ENCODE measurements at regions not wholly inside any gene's neighbourhood (a gene's known extent, or its start where the extent isn't known, plus 50 kb on each side); places are given as distances from the start of the nearest gene placed in this dataset.

DNA sequence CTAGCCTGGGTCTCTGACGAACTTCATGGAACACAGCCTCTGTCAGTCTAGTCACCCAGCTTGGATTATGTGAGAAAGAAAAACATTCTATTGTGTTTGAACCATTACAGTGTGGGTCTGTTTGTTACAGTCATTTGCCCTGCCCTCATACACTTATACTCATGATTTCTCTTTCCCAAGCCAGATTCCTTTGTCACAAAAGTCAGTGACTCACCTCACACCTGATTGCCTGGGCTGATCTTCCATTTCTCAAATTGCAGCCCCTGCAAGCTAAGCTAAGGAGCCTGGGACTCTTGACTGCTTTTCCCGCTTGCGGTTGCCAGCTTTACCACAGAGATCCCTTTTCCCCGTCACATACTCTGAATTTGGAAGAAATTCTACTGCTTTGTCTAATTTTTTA lies 395.9 kb downstream of the SAMD5 start:
- Histone ChIP-seq H3K36me3 (no peaks in the 10 kb centered on the region), H3K9me3 (no peaks in the 10 kb centered on the region), H3K27ac (no peak overlapping the region), H3K4me1 (ENCODE audit: control insufficient read depth in 1 of 2, insufficient read depth in 1 of 2, low read depth in 1 of 2, low read length in 1 of 2) (no peaks in the 10 kb centered on the region), H3K27me3 (no peaks in the 10 kb centered on the region), H3K4me3 (ENCODE audit: low read depth in 1 of 2, low read length in 1 of 2) (no peak overlapping the region)
- TF ChIP-seq, protein P1, sequence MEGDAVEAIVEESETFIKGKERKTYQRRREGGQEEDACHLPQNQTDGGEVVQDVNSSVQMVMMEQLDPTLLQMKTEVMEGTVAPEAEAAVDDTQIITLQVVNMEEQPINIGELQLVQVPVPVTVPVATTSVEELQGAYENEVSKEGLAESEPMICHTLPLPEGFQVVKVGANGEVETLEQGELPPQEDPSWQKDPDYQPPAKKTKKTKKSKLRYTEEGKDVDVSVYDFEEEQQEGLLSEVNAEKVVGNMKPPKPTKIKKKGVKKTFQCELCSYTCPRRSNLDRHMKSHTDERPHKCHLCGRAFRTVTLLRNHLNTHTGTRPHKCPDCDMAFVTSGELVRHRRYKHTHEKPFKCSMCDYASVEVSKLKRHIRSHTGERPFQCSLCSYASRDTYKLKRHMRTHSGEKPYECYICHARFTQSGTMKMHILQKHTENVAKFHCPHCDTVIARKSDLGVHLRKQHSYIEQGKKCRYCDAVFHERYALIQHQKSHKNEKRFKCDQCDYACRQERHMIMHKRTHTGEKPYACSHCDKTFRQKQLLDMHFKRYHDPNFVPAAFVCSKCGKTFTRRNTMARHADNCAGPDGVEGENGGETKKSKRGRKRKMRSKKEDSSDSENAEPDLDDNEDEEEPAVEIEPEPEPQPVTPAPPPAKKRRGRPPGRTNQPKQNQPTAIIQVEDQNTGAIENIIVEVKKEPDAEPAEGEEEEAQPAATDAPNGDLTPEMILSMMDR (IDR thresholded peaks at IDR 0.05): no peak

DNA sequence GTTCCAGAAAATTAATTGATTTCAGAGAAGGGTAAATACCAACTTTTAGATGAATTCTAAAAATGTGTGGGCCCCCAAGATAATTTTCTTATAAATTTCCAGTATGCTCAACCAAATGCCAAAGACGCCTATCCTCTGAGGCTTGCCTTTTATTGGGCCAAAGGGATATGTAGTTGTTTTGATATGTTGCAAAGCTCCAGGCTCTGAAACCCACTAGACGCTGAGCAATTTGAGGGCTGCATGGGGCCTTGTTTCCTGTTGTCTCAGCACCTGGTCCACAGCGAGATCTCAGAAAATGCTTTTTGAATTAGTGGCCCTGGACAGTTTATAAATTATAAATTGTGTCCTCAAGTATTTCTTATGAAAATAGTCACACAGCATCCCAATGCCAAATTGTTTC lies 397.2 kb downstream of the SAMD5 start:
- Histone ChIP-seq H3K9me3 (no peaks in the 10 kb centered on the region), H3K27ac (no peak overlapping the region), H3K27me3 (no peaks in the 10 kb centered on the region), H3K4me3 (ENCODE audit: low read depth in 1 of 2, low read length in 1 of 2) (no peak overlapping the region), H3K4me1 (ENCODE audit: control insufficient read depth in 1 of 2, insufficient read depth in 1 of 2, low read depth in 1 of 2, low read length in 1 of 2) (no peaks in the 10 kb centered on the region), H3K36me3 (no peaks in the 10 kb centered on the region)
- TF ChIP-seq, protein P1 (IDR thresholded peaks at IDR 0.05): no peak

DNA sequence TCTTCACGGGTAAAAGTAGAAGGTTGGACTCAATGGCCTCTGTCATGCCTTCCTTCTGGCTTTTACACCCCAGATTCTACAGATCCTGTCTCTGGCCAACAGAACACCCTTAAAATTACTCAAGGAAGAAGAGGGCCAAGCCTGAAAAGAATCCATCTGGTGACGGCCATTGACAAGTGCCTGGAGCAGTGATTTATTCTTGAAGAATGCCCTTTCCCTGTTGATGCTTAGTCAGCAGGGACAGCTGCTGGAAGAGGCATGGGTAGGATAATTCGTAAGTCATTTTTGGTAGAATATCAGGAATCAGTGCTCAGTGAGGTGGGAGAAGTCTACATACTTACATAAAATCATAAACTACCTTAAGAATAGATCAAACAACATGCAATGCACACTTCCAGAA lies 397.9 kb downstream of the SAMD5 start:
- Histone ChIP-seq H3K4me3 (ENCODE audit: low read depth in 1 of 2, low read length in 1 of 2) (no peak overlapping the region), H3K27me3 (no peaks in the 10 kb centered on the region), H3K4me1 (ENCODE audit: control insufficient read depth in 1 of 2, insufficient read depth in 1 of 2, low read depth in 1 of 2, low read length in 1 of 2) (no peaks in the 10 kb centered on the region), H3K9me3 (no peaks in the 10 kb centered on the region), H3K27ac (no peak overlapping the region), H3K36me3 (no peaks in the 10 kb centered on the region)
- TF ChIP-seq, protein P1 (IDR thresholded peaks at IDR 0.05): no peak

DNA sequence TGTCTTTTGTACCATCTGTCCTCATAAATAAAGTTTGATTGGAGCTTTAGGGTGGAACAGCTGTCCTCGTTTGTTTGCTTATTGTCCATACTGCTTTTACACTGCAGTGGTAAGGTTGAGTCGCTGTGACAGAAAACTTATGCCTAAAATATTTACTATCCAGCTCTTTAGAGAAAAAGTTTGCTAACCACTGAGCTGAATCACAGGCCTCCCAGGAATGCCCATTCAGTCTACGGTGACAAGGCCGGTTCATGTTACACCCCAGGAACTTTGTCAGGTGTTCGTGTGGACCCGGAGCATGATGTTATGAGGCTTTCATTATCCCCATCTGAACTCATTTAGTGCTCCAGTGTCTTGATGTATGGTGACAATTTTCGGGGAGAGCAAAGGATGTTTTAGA lies 401.1 kb downstream of the SAMD5 start:
- Histone ChIP-seq H3K36me3 (no peaks in the 10 kb centered on the region), H3K4me3 (ENCODE audit: low read depth in 1 of 2, low read length in 1 of 2) (no peak overlapping the region), H3K9me3 (no peaks in the 10 kb centered on the region), H3K27me3 (no peaks in the 10 kb centered on the region), H3K4me1 (ENCODE audit: control insufficient read depth in 1 of 2, insufficient read depth in 1 of 2, low read depth in 1 of 2, low read length in 1 of 2) (no peaks in the 10 kb centered on the region), H3K27ac (no peak overlapping the region)
- TF ChIP-seq, protein P1 (IDR thresholded peaks at IDR 0.05): no peak

DNA sequence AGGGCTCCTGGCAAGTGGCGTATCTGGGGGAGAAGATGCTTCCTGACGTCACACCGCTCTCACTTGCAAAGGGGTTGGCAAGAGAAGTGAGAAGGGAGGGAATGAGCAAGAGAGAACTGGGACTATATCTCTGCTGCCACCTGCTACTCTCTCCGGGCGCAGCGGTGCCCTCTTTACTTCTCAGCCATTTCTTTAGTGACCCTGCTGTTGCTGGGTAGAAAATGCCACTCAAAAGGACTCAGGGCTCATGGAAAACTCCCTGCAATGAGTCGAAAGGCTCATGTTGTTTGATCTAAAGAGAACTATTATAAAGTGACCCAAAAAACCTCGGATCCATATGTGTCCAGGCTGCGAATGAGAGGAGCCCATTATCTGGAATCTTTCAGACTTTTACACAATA lies 401.8 kb downstream of the SAMD5 start:
- no peak overlapping the region for H3K4me3 ChIP-seq (ENCODE audit: low read depth in 1 of 2, low read length in 1 of 2)
- no peak overlapping the region for H3K27ac ChIP-seq
- TF ChIP-seq, protein P1 (IDR thresholded peaks at IDR 0.05): no peak

DNA sequence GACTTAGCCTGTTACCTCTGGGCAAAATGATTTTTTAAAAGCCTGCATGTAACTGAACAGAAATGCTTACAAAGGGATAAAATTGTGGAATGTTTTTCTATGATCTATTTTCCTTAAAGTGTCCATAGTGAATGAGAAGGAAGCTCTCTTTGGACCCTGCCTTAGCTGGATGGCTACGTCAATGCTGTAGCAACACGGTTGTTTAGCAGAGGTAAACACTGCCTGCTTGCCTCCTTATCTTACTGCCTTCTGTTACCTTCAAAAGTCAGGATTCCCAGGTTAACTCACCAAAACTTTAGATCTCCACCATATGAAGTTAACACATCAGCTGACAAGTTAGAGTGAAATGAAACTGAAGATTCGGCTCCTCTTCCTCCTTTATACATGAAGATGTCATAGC lies 402.6 kb downstream of the SAMD5 start:
- no peaks in the 10 kb centered on the region for H3K4me1 ChIP-seq (ENCODE audit: control insufficient read depth in 1 of 2, insufficient read depth in 1 of 2, low read depth in 1 of 2, low read length in 1 of 2)
- no peaks in the 10 kb centered on the region for H3K9me3 ChIP-seq
- H3K4me3 ChIP-seq (ENCODE audit: low read depth in 1 of 2, low read length in 1 of 2): no peak overlapping the region
- no peaks in the 10 kb centered on the region for H3K27me3 ChIP-seq
- TF ChIP-seq, protein P1 (IDR thresholded peaks at IDR 0.05): no peak
- no peaks in the 10 kb centered on the region for H3K36me3 ChIP-seq
- no peak overlapping the region for H3K27ac ChIP-seq

More for the DNA sequence above, 401.8 kb downstream of the SAMD5 start:
- no peaks in the 10 kb centered on the region for H3K27me3 ChIP-seq
- no peaks in the 10 kb centered on the region for H3K36me3 ChIP-seq
- H3K4me1 ChIP-seq (ENCODE audit: control insufficient read depth in 1 of 2, insufficient read depth in 1 of 2, low read depth in 1 of 2, low read length in 1 of 2): no peaks in the 10 kb centered on the region
- H3K9me3 ChIP-seq: no peaks in the 10 kb centered on the region

All from neutrophil (primary cell).